Transverse colon (tissue), 4 donors: ENCODE measurements at regions not wholly inside any gene's neighbourhood (a gene's known extent, or its start where the extent isn't known, plus 50 kb on each side); places are given as distances from the start of the nearest gene placed in this dataset.

ENCODE experiments used
- DNase-seq: peaks from one replicate; pipeline ENCODE4 v3.0.0-alpha.2; 2019
- H3K27ac ChIP-seq, 4 donors: fragments of 200-600 bp; sonication (generic); 2 replicates each; pipeline ENCODE4 v1.5.1; 2016 to 2018; ENCODE audit warnings: inconsistent platforms in 4 of 4
- H3K27me3 ChIP-seq: fragments of 200-600 bp; sonication (generic); 2 replicates; pipeline ENCODE4 v1.5.1; 2017; ENCODE audit warnings: inconsistent platforms
- H3K36me3 ChIP-seq, 4 donors: fragments of 200-600 bp; sonication (generic); 2 replicates each; pipeline ENCODE4 v1.5.1; 2017 to 2019; ENCODE audit warnings: inconsistent platforms in 4 of 4
- H3K4me1 ChIP-seq, 4 donors: fragments of 200-600 bp; sonication (generic); 2 replicates each; pipeline ENCODE4 v1.5.1; 2017 to 2020; ENCODE audit warnings: inconsistent platforms in 4 of 4
- H3K4me3 ChIP-seq, 4 donors: fragments of 200-600 bp; sonication (generic); 1 replicate in 1 of 4; 2 replicates in 3 of 4; pipeline versions ENCODE4 v1.5.1 to v1.6.1; 2017 to 2019; ENCODE audit warnings: inconsistent platforms in 4 of 4
- H3K9me3 ChIP-seq, 2 donors: fragments of 200-600 bp; sonication (generic); 2 replicates each; pipeline ENCODE4 v1.5.1; 2017 to 2019; ENCODE audit warnings: inconsistent platforms in 2 of 2
- EP300 ChIP-seq: sonication (generic); formaldehyde crosslinking; IDR thresholded peaks from one replicate; pipeline ENCODE4 v1.6.1; 2017; ENCODE audit warnings: antibody characterized with exemption, low read depth
- POLR2A ChIP-seq: fragments of 450-650 bp; IDR thresholded peaks from one replicate; pipeline ENCODE4 v1.6.1; 2016; ENCODE audit warnings: antibody characterized with exemption, mild to moderate bottlenecking, moderate library complexity
- POLR2AphosphoS5 ChIP-seq, 3 donors: sonication (generic); formaldehyde crosslinking; IDR thresholded peaks; one replicate each; pipeline ENCODE4 v1.6.1; 2016; ENCODE audit warnings: antibody characterized with exemption in 3 of 3
- WGBS, 2 donors: methylation state at CpG; one replicate each; pipeline ENCODE4 v1.1.5; 2018; ENCODE audit warnings: low coverage in 1 of 2; 5-methylcytosine and 5-hydroxymethylcytosine counted together
- in situ Hi-C, 4 donors: fragments of 200-750 bp; cut with MboI; loops; one replicate each; pipeline versions ENCODE4 v1.15.0 to v1.15.1; 2017; ENCODE audit warnings: low sequenced_read_pairs in 3 of 4, low pct_ligation_motif_present in 1 of 4, low pct_unique_long_range_greater_than_20kb in 1 of 4
- intact Hi-C: fragments of 100-400 bp; cut with DNase I; formaldehyde crosslinking; loops from one replicate; pipeline ENCODE4 v1.15.1; 2023; ENCODE audit warnings: low total_unique reads
- TF ChIP-seq, protein P1 (sequence below), 5 experiments: fragments of 200-600 bp in 3 of 5; fragments of 450-650 bp in 2 of 5; sonication (generic) in 3 of 5; IDR thresholded peaks; 1 replicate in 2 of 5; 2 replicates in 3 of 5; pipeline ENCODE4 v1.5.1; 2016 to 2017; ENCODE audit warnings: antibody characterized with exemption in 5 of 5, inconsistent platforms in 3 of 5, mild to moderate bottlenecking in 2 of 5, moderate library complexity in 1 of 5

DNA sequence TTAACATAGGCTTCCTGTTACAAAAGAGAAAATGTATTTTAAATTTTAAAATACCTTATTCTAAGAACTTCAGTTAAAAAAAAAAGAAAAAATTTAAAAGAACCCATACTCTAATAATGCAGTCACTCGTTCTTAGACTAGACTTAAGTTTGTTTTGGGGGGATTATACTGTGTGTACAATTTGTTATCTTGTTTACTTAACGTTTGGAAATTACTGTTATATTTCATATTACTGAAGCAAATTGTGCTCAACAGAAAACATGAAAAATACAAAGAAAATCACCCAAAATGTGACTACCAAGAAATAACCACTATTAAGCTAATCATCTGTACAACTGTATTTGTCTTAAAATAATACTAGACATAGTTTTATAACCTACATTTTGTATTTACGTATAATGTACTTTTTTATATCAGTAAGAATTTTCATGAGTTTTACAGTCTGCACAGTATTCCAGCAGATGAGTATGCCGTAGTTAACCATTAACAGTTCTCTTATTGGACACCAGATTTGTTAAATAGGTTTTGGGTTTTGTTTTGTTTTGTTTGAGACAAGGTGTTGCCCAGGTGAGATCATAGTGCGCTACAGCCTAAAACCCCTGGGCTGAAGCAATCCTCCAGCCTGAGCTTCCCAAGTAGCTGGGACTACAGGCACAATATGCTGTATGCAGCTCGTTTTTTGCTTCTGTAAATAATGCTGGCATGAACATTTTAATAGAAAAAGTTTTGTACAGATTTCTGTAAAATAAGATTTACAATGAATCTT, 88.8 kb upstream of the CHD2 start:
- intact Hi-C loops = loop anchor here (5.0 kb wide), 1 partner anchor 71 kb away; no protein-coding TSS in a partner anchor
- Histone ChIP-seq H3K36me3 (no peaks in the 10 kb centered on the region), H3K9me3 (no peaks in the 10 kb centered on the region), H3K4me3 (peak overlapping the region; percentile 1 to 59 (median 40)), H3K27me3 (no peaks in the 10 kb centered on the region), H3K4me1 (peaks cover 0 to 38% (median 29%) of the 10 kb centered on the region in 4 donors), H3K27ac (peak overlapping the region; percentile 94 to 98 (median 96))
- in situ Hi-C loops = loop anchor here in 2 of 4 donors (10.0 kb wide), 3 partner anchors 73 to 103 kb away; no protein-coding TSS in a partner anchor
- peak; percentile 56 for DNase-seq
- 27 to 39% methylated on average over 6 of the region's 6 CpGs for WGBS, 2 donors
- no peak for TF ChIP-seq EP300
- peak; percentile 30 for TF ChIP-seq POLR2A
- TF ChIP-seq POLR2AphosphoS5 (IDR thresholded peaks at IDR 0.05) = peak in 2 of 3 donors; percentile 39 to 52

DNA sequence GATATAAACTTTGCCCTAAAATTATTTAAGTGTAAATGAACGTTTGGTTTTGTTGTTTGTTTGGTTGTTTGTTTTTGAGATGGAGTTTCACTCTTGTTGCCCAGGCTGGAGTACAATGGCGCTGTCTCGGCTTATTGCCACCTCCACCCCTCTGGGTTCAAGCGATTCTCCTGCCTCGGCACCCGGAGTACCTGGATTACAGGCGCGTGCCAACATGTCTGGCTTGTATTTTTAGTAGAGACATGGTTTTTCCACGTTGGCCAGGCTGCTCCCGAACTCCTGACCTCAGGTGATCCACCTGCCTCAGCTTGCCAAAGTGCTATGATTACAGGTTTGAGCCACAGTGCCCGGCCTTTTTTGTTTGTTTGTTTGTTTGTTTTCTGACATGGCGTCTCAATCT, 87.9 kb upstream of the CHD2 start:
- in situ Hi-C loops (loop anchor here in 2 of 4 donors (10.0 kb wide), 3 partner anchors 73 to 103 kb away; no protein-coding TSS in a partner anchor), intact Hi-C loops (loop anchor here (5.0 kb wide), 1 partner anchor 70 kb away; no protein-coding TSS in a partner anchor)
- TF ChIP-seq POLR2A = no peak
- TF ChIP-seq, protein P1, sequence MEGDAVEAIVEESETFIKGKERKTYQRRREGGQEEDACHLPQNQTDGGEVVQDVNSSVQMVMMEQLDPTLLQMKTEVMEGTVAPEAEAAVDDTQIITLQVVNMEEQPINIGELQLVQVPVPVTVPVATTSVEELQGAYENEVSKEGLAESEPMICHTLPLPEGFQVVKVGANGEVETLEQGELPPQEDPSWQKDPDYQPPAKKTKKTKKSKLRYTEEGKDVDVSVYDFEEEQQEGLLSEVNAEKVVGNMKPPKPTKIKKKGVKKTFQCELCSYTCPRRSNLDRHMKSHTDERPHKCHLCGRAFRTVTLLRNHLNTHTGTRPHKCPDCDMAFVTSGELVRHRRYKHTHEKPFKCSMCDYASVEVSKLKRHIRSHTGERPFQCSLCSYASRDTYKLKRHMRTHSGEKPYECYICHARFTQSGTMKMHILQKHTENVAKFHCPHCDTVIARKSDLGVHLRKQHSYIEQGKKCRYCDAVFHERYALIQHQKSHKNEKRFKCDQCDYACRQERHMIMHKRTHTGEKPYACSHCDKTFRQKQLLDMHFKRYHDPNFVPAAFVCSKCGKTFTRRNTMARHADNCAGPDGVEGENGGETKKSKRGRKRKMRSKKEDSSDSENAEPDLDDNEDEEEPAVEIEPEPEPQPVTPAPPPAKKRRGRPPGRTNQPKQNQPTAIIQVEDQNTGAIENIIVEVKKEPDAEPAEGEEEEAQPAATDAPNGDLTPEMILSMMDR (IDR thresholded peaks at IDR 0.05) = no peak
- TF ChIP-seq EP300 = no peak
- no peak for TF ChIP-seq POLR2AphosphoS5 (IDR thresholded peaks at IDR 0.05)
- Histone ChIP-seq H3K4me3 (no peak overlapping the region), H3K27ac (peak overlapping the region; percentile 94 to 98 (median 96)), H3K4me1 (peaks cover 0 to 43% (median 31%) of the 10 kb centered on the region in 4 donors), H3K27me3 (no peaks in the 10 kb centered on the region), H3K36me3 (no peaks in the 10 kb centered on the region), H3K9me3 (no peaks in the 10 kb centered on the region)
- 64% methylated on average over 6 to 12 of the region's 12 CpGs for WGBS, 2 donors
- peak; percentile 44 for DNase-seq

DNA sequence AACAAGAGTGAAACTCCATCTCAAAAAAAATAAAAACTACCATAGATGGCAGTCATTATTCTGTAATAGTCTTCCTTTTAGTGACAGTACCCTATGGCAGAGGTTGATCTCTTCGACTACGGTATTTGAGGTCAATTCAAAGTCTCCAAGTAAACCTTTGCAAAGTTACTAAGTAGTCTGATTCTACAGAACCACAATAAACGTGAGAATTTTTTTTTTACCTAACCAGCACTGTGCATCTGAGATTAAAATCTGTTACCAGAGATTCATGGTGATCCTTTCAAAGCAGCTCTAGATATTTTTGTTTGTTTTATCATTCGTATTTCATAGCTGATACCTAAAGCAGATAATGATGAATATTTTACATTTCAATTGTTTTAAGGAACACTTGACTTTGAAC, 86.6 kb upstream of the CHD2 start:
- in situ Hi-C loops (loop anchor here in 2 of 4 donors (10.0 kb wide), 3 partner anchors 71 to 101 kb away; no protein-coding TSS in a partner anchor), intact Hi-C loops (loop anchor here (5.0 kb wide), 1 partner anchor 69 kb away; no protein-coding TSS in a partner anchor)
- no peak for DNase-seq
- Histone ChIP-seq H3K27ac (no peak overlapping the region), H3K27me3 (no peaks in the 10 kb centered on the region), H3K4me3 (no peak overlapping the region), H3K36me3 (no peaks in the 10 kb centered on the region), H3K9me3 (no peaks in the 10 kb centered on the region), H3K4me1 (peaks cover 0 to 43% (median 28%) of the 10 kb centered on the region in 4 donors)
- WGBS, 2 donors = 68 to 77% methylated on average over 4 of the region's 4 CpGs
- no peak for TF ChIP-seq POLR2AphosphoS5 (IDR thresholded peaks at IDR 0.05)
- no peak for TF ChIP-seq POLR2A
- TF ChIP-seq, protein P1 (IDR thresholded peaks at IDR 0.05) = no peak
- TF ChIP-seq EP300 = no peak

DNA sequence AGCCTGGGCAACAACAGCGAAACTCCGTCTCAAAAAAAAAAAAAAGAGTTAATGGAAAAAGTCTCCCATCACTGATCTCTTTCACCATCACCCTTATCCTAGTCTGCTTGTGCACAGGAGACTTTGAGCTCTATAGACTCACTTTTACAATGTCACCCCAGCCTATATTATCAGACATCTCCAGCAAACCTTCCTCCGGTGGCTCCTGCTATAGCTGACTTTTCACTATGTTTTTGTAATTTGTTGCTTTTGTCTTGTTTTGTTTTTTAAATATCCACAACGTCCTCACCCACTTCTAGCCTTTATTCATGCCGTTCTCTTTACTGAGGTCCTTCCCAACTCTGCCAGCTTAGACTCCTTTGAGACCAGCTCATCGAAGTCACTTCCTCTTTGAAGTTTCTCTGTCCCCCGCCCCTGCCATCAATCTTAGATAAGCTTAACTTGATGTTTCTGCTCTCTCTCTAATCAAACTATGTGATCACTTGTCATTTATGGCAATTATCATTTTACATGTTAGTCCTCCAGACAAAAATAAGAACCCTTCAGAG, 82.7 kb upstream of the CHD2 start:
- 41 to 45% methylated on average over 5 to 7 of the region's 7 CpGs for WGBS, 2 donors
- no peak for DNase-seq
- peaks cover 4 to 56% (median 37%) of the 10 kb centered on the region in 4 donors for H3K4me1 ChIP-seq
- no peaks in the 10 kb centered on the region for H3K9me3 ChIP-seq
- H3K36me3 ChIP-seq = no peaks in the 10 kb centered on the region
- in situ Hi-C loops (loop anchor here in 3 of 4 donors (5.0 to 10.0 kb wide), 4 partner anchors 60 to 97 kb away; no protein-coding TSS in a partner anchor), intact Hi-C loops (no loop called here)
- H3K27me3 ChIP-seq = no peaks in the 10 kb centered on the region
- no peak overlapping the region for H3K4me3 ChIP-seq
- peak overlapping the region; percentile 25 to 60 (median 43) for H3K27ac ChIP-seq
- TF ChIP-seq, protein P1 (IDR thresholded peaks at IDR 0.05) = no peak
- TF ChIP-seq POLR2AphosphoS5 (IDR thresholded peaks at IDR 0.05) = no peak
- TF ChIP-seq POLR2A = no peak
- no peak for TF ChIP-seq EP300
